HFF-Myc (cell line): ENCODE measurements at regions not wholly inside any gene's neighbourhood (a gene's known extent, or its start where the extent isn't known, plus 50 kb on each side); places are given as distances from the start of the nearest gene placed in this dataset.

ENCODE experiments used
- DNase-seq: peaks from one replicate; pipeline ENCODE4 v3.0.0-alpha.2; 2011; ENCODE audit warnings: low read depth; ENCODE audit errors: extremely low read depth
- H3K4me3 ChIP-seq: replicated peaks from 2 replicates; pipeline ENCODE4 v1.5.1; 2011; ENCODE audit warnings: low read depth, mild to moderate bottlenecking, control low read depth, low read length
- TF ChIP-seq, protein P1 (sequence below): IDR thresholded peaks from 2 replicates; pipeline ENCODE4 v1.5.1; 2012; ENCODE audit warnings: mild to moderate bottlenecking, low read depth, low read length, control low read depth; ENCODE audit errors: missing control alignments

DNA sequence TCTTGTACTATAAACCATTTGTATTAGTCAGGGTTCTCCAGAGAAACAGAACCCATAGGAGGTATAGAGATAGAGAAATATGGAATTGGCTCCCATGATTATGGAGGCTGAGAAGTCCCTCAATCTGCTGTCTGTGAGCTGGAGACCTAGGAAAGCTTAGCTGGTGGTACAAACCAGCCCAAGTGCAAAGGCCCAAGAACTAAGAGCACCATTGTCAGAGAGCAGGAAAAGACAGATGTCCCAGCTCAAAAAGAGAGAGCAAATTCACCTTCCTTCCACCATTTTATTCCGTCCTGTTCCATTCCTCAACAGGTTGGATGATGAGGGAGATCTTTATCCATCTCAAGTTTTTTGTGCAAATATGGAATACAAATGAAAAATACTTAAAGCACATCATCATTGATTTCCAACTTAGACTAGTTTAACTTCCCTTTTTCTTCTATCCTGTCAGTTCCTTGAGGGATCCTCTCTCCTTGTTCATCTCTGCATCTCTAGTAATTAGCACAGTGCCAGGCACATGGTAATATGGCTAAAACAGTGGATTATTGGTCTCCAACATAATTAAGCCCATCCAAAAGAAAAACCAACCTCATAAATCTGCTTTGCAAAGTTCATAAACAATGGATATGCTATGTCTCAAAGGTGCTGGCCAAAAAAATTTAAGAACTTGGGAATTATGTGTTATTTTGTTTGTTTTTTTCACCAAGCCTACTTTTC, 83.1 kb upstream of the PIK3CG start:
- no peak for DNase-seq
- TF ChIP-seq, protein P1, sequence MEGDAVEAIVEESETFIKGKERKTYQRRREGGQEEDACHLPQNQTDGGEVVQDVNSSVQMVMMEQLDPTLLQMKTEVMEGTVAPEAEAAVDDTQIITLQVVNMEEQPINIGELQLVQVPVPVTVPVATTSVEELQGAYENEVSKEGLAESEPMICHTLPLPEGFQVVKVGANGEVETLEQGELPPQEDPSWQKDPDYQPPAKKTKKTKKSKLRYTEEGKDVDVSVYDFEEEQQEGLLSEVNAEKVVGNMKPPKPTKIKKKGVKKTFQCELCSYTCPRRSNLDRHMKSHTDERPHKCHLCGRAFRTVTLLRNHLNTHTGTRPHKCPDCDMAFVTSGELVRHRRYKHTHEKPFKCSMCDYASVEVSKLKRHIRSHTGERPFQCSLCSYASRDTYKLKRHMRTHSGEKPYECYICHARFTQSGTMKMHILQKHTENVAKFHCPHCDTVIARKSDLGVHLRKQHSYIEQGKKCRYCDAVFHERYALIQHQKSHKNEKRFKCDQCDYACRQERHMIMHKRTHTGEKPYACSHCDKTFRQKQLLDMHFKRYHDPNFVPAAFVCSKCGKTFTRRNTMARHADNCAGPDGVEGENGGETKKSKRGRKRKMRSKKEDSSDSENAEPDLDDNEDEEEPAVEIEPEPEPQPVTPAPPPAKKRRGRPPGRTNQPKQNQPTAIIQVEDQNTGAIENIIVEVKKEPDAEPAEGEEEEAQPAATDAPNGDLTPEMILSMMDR, result no peak
- H3K4me3 ChIP-seq, result no peak overlapping the region

GRCh38 chr7:106783286-106783685, 81.8 kb upstream of the PIK3CG start:
- no peak overlapping the region for H3K4me3 ChIP-seq
- DNase-seq, result no peak
- TF ChIP-seq, protein P1, result no peak

DNA sequence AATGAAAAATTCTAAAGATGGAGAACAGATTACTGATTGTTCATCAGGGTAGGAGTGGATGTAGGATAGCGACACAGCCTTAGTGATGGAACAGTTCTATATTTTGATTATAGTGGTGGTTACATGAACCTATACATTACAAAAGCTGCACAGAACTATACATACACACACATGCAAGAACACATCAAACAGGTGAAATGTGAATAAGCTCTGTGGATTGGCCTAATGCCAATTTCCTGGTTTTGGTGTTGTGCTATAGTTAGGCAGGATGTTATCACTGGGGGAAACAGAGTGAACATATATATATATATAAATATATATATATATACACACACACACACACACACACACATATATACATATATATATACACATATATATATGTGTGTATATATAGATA, 76.4 kb upstream of the PIK3CG start:
- TF ChIP-seq, protein P1, result no peak
- H3K4me3 ChIP-seq, result no peak overlapping the region
- DNase-seq, result no peak

DNA sequence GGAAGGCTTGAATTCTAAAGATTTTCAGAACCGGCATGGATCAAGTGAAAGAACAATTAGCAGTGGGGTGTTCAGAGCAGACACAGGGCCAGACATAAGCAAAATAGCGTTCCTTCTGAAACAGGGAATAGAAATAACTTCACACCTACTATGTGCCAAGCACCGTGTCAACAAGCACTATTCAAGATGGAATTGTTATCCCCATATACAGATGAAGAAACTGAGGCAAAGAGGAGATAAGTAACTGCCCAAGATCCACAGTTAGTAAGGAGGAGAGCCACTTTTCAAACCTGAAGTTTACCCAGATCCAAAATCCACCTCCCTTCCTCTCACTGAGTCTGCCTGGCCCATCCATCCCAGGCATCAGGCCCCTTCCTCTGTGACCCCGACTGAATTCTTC, 73.6 kb upstream of the PIK3CG start:
- no peak for DNase-seq
- no peak overlapping the region for H3K4me3 ChIP-seq
- TF ChIP-seq, protein P1, result no peak

GRCh38 chr7:106792233-106792926, 72.7 kb upstream of the PIK3CG start:
- TF ChIP-seq, protein P1, result no peak
- DNase-seq, result no peak
- no peak overlapping the region for H3K4me3 ChIP-seq

DNA sequence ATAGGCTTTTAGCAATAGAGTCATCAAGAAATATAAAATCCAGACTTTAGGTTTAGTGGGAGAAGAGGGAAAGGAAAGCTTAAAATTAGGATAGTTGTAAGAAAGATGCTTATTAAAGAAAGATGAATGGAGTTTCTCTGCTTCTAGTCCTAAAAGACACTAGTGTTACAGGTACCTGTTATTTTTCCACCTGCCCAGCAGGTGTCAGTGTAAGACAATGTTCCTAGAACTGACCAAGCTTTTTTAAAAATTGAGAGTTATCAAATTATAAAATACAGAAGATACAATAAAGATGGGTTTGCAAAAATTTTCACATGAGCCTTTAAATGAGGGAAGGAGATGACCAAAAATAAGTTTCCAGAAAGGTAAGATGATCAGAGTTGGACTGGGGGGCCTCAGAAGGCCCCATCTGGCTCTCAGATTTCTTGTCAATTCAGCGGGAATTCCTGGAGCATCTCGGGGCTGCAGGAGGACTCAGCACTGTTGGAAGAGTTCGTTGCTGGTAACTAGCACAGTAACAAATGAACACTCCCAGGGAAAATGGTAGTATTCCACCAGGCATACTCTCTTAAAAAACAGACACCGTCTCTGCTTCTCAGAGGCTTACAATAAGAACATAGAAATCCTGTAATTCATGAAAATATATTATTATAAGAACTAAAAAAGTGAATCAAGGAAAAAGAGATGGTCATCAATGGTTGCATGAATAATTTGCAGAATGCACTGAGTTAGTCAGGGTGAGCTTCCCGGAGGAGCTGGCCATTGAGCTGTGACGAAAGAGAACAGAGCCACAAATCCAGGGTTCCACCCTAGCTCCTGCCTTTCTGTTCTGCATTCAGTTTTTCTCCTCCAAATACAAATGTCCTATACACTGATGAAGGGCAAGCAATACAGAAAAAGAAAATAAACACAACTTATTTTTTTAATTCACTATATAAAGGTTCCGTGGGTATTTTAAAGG, 71.8 kb upstream of the PIK3CG start:
- no peak for DNase-seq
- no peak overlapping the region for H3K4me3 ChIP-seq
- TF ChIP-seq, protein P1, result peak; percentile 39
